Keratinocyte (primary cell): ENCODE measurements at regions not wholly inside any gene's neighbourhood (a gene's known extent, or its start where the extent isn't known, plus 50 kb on each side); places are given as distances from the start of the nearest gene placed in this dataset.
"Not testable (repeated sequence)": the region's sequence is repeated elsewhere in the genome, so short reads cannot be mapped to it uniquely, and the experiment has no call there.

Source experiments
- DNase-seq: peaks from one replicate; pipeline ENCODE4 v3.0.0-alpha.2; 2011; ENCODE audit warnings: low read depth, missing footprints, low spot score
- FAIRE-seq: peaks from 2 replicates; lab custom pipeline; 2011; peaks lifted over from hg19 to GRCh38; lab: Jason Lieb, UNC
- H2AFZ ChIP-seq: 2 replicates; pipeline ENCODE4 v1.6.0; 2012; ENCODE audit warnings: low read length, control low read depth, inconsistent platforms; ENCODE audit not compliant: control insufficient read depth
- H3K27ac ChIP-seq: 2 replicates; pipeline ENCODE4 v1.5.1; 2011; ENCODE audit warnings: low read length; ENCODE audit not compliant: control insufficient read depth, insufficient read depth
- H3K27me3 ChIP-seq: 3 replicates; pipeline ENCODE4 v1.6.0; 2011; ENCODE audit warnings: low read length; ENCODE audit not compliant: control insufficient read depth, insufficient read depth; ENCODE audit errors: extremely low read depth
- H3K36me3 ChIP-seq, 2 experiments: 2 replicates in 1 of 2; 3 replicates in 1 of 2; pipeline ENCODE4 v1.5.1; 2011; ENCODE audit warnings: low read length in 2 of 2, mild to moderate bottlenecking in 1 of 2; ENCODE audit not compliant: control insufficient read depth in 2 of 2, insufficient read depth in 2 of 2; ENCODE audit errors: extremely low read depth in 1 of 2
- H3K4me1 ChIP-seq: 3 replicates; pipeline ENCODE4 v1.5.1; 2011; ENCODE audit warnings: low read length; ENCODE audit not compliant: control insufficient read depth, insufficient read depth; ENCODE audit errors: extremely low read depth
- H3K4me2 ChIP-seq: 3 replicates; pipeline ENCODE4 v1.6.0; 2011; ENCODE audit warnings: low read depth, low read length; ENCODE audit not compliant: control insufficient read depth, insufficient read depth; ENCODE audit errors: extremely low read depth
- H3K4me3 ChIP-seq, 3 experiments: fragments of 200-600 bp in 1 of 3; sonication (generic) in 1 of 3; 2 replicates in 2 of 3; 3 replicates in 1 of 3; pipeline ENCODE4 v1.5.1; 2011 to 2016; ENCODE audit warnings: low read length in 3 of 3, mild to moderate bottlenecking in 3 of 3, control low read depth in 2 of 3, inconsistent platforms in 1 of 3, low read depth in 1 of 3, mixed read lengths in 1 of 3, mixed run types in 1 of 3, moderate library complexity in 1 of 3; ENCODE audit not compliant: control insufficient read depth in 2 of 3, insufficient read depth in 2 of 3; ENCODE audit errors: extremely low read depth in 1 of 3
- H3K79me2 ChIP-seq: 2 replicates; pipeline ENCODE4 v1.6.0; 2012; ENCODE audit warnings: low read length; ENCODE audit not compliant: control insufficient read depth, insufficient read depth
- H3K9ac ChIP-seq: 3 replicates; pipeline ENCODE4 v1.6.0; 2011; ENCODE audit warnings: low read length; ENCODE audit not compliant: control insufficient read depth, insufficient read depth; ENCODE audit errors: extremely low read depth
- H3K9me1 ChIP-seq: 3 replicates; pipeline ENCODE4 v1.6.0; 2011; ENCODE audit warnings: low read length; ENCODE audit not compliant: control insufficient read depth, insufficient read depth; ENCODE audit errors: extremely low read depth
- H3K9me3 ChIP-seq: 2 replicates; pipeline ENCODE4 v1.5.1; 2012; ENCODE audit warnings: low read depth, low read length; ENCODE audit not compliant: control insufficient read depth
- H4K20me1 ChIP-seq: 3 replicates; pipeline ENCODE4 v1.6.0; 2011; ENCODE audit warnings: low read length; ENCODE audit not compliant: control insufficient read depth, insufficient read depth; ENCODE audit errors: extremely low read depth
- CTCF ChIP-seq, 3 experiments: IDR thresholded peaks in 1 of 3; conservative IDR thresholded peaks in 1 of 3; optimal IDR thresholded peaks in 1 of 3; 2 replicates in 2 of 3; 3 replicates in 1 of 3; pipeline versions ENCODE3 to v1.5.1; 2011; ENCODE audit warnings: low read length in 3 of 3, mild to moderate bottlenecking in 3 of 3, moderate library complexity in 2 of 3, control low read depth in 1 of 3, inconsistent platforms in 1 of 3; ENCODE audit not compliant: insufficient read depth in 2 of 3; ENCODE audit errors: extremely low read depth in 1 of 3
- EZH2 ChIP-seq: IDR thresholded peaks from one replicate; pipeline ENCODE4 v1.6.1; 2012; ENCODE audit warnings: inconsistent platforms, mild to moderate bottlenecking, low read length, moderate library complexity
- dilution Hi-C: fragments of 300-500 bp; cut with MboI; formaldehyde crosslinking; loops from one replicate; pipeline ENCODE4 v1.7.0; 2020; ENCODE audit warnings: low sequenced_read_pairs; ENCODE audit not compliant: extremely low pct_ligation_motif_present

GRCh38 chr2:138081225-138082073 is 117.2 kb downstream of the HNMT start:
- Histone ChIP-seq H3K27me3 (no peaks in the 10 kb centered on the region), H3K4me1 (peaks cover 12% of the 10 kb centered on the region), H3K9ac (no peak overlapping the region), H2AFZ (no peak overlapping the region), H3K9me3 (no peaks in the 10 kb centered on the region), H3K4me2 (no peak overlapping the region), H3K4me3 (no peak overlapping the region), H4K20me1 (no peaks in the 10 kb centered on the region), H3K27ac (no peak overlapping the region), H3K9me1 (no peaks in the 10 kb centered on the region), H3K79me2 (no peaks in the 10 kb centered on the region), H3K36me3 (no peaks in the 10 kb centered on the region)
- FAIRE-seq (no peak), DNase-seq (no peak)
- dilution Hi-C loops: no loop called here
- TF ChIP-seq CTCF (optimal IDR thresholded peaks at IDR 0.05 in 1 of 3, IDR thresholded peaks at IDR 0.05 in 1 of 3, conservative IDR thresholded peaks at IDR 0.05 in 1 of 3; ENCODE audit: extremely low read depth in 1 of 3, insufficient read depth in 2 of 3, low read length in 3 of 3) (no peak), EZH2 (no peak)

GRCh38 chr2:138084206-138084605 is 119.9 kb downstream of the HNMT start:
- H3K4me3 ChIP-seq: no peak overlapping the region
- H4K20me1 ChIP-seq: no peaks in the 10 kb centered on the region
- DNase-seq (no peak), FAIRE-seq (no peak)
- no peak overlapping the region for H3K4me2 ChIP-seq
- H3K9me1 ChIP-seq: no peaks in the 10 kb centered on the region
- H3K36me3 ChIP-seq: no peaks in the 10 kb centered on the region
- H3K27me3 ChIP-seq: no peaks in the 10 kb centered on the region
- dilution Hi-C loops: no loop called here
- H3K79me2 ChIP-seq: no peaks in the 10 kb centered on the region
- H2AFZ ChIP-seq: no peak overlapping the region
- H3K9me3 ChIP-seq: no peaks in the 10 kb centered on the region
- H3K9ac ChIP-seq: no peak overlapping the region
- TF ChIP-seq CTCF (optimal IDR thresholded peaks at IDR 0.05 in 1 of 3, IDR thresholded peaks at IDR 0.05 in 1 of 3, conservative IDR thresholded peaks at IDR 0.05 in 1 of 3; ENCODE audit: extremely low read depth in 1 of 3, insufficient read depth in 2 of 3, low read length in 3 of 3): no peak
- TF ChIP-seq EZH2: no peak
- H3K4me1 ChIP-seq: peaks cover 21% of the 10 kb centered on the region
- no peak overlapping the region for H3K27ac ChIP-seq

DNA sequence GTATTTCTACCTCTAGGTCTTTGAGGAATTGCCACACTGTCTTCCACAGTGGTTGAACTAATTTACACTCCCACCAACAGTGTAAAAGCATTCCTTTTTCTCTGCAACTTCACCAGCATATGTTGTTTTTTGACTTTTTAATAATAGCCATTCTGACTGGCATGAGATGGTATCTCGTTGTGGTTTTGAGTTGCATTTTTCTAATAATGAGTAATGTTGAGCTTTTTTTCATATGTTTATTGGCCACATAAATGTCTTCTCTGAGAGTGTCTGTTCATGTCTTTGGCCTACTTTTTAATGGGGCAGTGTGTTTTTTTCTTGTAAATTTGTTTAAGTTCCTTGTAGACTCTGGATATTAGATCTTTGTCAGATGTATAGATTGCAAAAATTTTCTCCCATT is 121.2 kb downstream of the HNMT start:
- H3K9ac ChIP-seq, H3K27ac ChIP-seq, H3K79me2 ChIP-seq, H3K4me3 ChIP-seq, FAIRE-seq, dilution Hi-C loops, H2AFZ ChIP-seq, H3K27me3 ChIP-seq, DNase-seq, H3K36me3 ChIP-seq, H3K4me2 ChIP-seq, H3K9me1 ChIP-seq, H3K9me3 ChIP-seq, H4K20me1 ChIP-seq: not testable (repeated sequence)
- peaks cover 13% of the 10 kb centered on the region for H3K4me1 ChIP-seq
